ENCODE measurements at regions not wholly inside any gene's neighbourhood (a gene's known extent, or its start where the extent isn't known, plus 50 kb on each side); places are given as distances from the start of the nearest gene placed in this dataset.

DNA sequence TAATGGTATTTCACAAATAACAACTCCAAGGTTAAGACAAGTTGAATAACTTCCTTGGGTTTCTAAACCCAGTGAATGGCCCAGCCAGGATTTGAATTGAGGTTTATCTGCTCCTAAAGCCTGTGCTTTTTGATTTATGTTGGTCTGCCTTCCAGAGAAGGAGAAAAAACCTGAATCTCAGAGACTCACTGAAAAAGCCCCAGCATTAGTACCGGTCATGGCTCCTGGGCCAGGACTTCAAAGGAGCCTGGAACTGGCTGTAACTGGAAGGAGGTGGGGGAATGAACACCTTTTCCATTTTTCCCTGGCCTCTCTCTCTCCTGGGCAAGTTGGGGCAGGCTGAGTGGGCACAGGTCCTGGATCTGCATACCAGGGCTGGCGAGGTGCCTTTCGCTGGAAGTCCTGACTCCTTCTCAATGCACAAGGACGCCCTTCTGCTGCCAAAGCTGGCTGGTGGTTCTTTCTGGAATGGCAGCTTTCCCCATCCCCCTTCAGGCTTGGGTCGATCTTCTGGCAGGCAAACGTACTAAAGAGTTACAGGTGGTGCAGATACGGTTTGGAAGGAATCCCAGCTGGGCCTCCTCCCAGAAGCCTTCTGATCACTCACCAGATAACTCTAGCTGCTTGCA, 268.2 kb downstream of the PTEN start:
- H3K4me1 Mint-ChIP-seq (ENCODE audit: low read depth) = peaks cover 17% of the 10 kb centered on the region
- TF ChIP-seq, protein P1, sequence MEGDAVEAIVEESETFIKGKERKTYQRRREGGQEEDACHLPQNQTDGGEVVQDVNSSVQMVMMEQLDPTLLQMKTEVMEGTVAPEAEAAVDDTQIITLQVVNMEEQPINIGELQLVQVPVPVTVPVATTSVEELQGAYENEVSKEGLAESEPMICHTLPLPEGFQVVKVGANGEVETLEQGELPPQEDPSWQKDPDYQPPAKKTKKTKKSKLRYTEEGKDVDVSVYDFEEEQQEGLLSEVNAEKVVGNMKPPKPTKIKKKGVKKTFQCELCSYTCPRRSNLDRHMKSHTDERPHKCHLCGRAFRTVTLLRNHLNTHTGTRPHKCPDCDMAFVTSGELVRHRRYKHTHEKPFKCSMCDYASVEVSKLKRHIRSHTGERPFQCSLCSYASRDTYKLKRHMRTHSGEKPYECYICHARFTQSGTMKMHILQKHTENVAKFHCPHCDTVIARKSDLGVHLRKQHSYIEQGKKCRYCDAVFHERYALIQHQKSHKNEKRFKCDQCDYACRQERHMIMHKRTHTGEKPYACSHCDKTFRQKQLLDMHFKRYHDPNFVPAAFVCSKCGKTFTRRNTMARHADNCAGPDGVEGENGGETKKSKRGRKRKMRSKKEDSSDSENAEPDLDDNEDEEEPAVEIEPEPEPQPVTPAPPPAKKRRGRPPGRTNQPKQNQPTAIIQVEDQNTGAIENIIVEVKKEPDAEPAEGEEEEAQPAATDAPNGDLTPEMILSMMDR (IDR thresholded peaks at IDR 0.05) = no peak
- no peak overlapping the region for H3K27ac Mint-ChIP-seq
- no peak for DNase-seq
- no peak overlapping the region for H3K4me3 Mint-ChIP-seq
- no peaks in the 10 kb centered on the region for H3K9me3 Mint-ChIP-seq
- H3K36me3 Mint-ChIP-seq (ENCODE audit: low read depth) = no peaks in the 10 kb centered on the region
- H3K27me3 Mint-ChIP-seq (ENCODE audit: insufficient read depth) = no peaks in the 10 kb centered on the region

DNA sequence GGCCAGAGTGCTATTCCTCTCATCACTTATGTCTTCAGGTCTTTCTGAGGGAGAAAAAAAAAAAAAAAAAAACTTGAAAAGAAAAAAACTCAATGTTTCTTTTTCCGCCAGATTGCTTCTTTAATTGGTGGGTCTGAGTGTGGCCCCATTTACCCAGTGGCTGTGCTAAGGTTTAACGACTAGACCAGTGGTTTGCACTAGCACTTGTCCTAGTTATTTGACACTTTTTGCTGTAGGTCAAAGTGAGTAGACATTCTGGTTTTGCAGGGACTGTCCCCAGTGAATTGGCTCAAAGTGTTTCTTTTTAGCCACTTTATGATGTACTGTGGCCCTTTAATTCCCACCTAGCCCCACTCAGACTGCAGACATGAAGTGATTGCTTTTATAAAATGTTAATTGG, 273.3 kb downstream of the PTEN start:
- H3K9me3 Mint-ChIP-seq = no peaks in the 10 kb centered on the region
- TF ChIP-seq, protein P1 (IDR thresholded peaks at IDR 0.05) = no peak
- no peak overlapping the region for H3K27ac Mint-ChIP-seq
- no peak overlapping the region for H3K4me3 Mint-ChIP-seq
- DNase-seq = no peak
- H3K36me3 Mint-ChIP-seq (ENCODE audit: low read depth) = no peaks in the 10 kb centered on the region
- no peaks in the 10 kb centered on the region for H3K27me3 Mint-ChIP-seq (ENCODE audit: insufficient read depth)
- peaks cover 28% of the 10 kb centered on the region for H3K4me1 Mint-ChIP-seq (ENCODE audit: low read depth)

DNA sequence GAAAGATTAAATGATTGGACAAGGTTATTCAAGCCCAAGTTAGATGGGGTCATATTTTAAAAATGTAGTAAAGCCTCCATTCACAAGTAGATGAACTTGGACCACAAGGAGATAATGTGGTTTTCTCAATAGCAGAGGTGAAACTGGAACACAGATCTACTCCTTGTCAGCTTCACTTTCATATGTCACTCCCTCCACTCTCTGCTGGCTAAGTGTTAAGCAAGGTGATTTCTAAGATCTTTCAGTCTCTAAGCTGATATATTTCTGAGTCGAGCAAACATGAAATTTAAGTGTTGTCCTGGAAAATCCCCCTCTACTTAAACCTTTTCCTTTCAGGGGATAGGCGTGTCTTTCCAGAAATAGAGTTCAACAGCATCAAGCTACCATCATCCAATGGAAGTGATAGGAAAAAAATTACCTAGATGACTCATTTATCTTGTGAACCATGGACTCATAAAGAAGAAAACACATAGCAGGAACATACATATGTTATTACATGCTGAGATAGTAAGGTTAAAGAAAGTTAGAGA, 275.0 kb downstream of the PTEN start:
- H3K27me3 Mint-ChIP-seq (ENCODE audit: insufficient read depth) = no peaks in the 10 kb centered on the region

DNA sequence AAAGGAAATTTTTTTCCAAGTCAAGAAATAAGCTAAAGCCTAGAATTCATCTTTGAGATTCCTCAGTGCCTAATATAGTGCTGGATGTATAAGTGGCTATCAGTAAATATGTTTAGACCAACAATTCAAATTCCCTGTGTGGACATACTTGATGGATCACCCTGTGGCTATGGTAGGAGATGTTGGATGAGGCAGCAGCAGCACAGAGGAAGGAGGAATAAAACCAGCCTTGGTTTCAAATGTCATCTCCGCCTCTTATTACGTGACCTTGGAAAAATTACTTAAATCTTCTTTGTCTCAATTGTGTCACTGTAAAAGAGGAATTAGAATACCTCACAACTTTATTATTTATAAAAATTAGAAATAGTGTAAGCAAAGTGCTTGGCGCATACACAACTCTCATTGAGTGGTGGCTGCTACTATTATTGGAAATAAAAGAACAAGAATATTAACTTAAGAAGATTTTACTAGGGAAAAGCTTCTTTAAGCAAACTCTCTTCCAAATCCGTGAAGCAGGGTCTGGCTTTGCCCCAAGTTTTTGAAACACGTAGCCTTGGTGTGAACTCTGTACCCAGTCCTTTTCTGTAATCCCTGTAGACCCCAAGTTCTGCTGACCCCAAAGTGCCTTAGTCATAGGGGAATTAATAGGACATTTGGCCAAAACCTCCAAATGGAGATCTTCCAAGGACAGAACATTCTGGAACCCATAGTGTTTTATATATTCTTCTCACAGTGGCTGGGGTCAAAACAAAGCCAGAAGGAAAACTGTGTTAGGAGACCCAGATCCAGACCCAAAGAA, 283.8 kb downstream of the PTEN start:
- H3K27me3 Mint-ChIP-seq (ENCODE audit: insufficient read depth) = no peaks in the 10 kb centered on the region
- H3K4me1 Mint-ChIP-seq (ENCODE audit: low read depth) = peaks cover 38% of the 10 kb centered on the region
- TF ChIP-seq, protein P1 (IDR thresholded peaks at IDR 0.05) = no peak
- DNase-seq = no peak
- H3K4me3 Mint-ChIP-seq = no peak overlapping the region
- no peaks in the 10 kb centered on the region for H3K9me3 Mint-ChIP-seq
- H3K27ac Mint-ChIP-seq = no peak overlapping the region
- H3K36me3 Mint-ChIP-seq (ENCODE audit: low read depth) = no peaks in the 10 kb centered on the region

More for the DNA sequence above, 275.0 kb downstream of the PTEN start:
- no peak for DNase-seq
- H3K4me1 Mint-ChIP-seq (ENCODE audit: low read depth) = peaks cover 23% of the 10 kb centered on the region
- H3K27ac Mint-ChIP-seq = no peak overlapping the region
- H3K9me3 Mint-ChIP-seq = no peaks in the 10 kb centered on the region
- H3K36me3 Mint-ChIP-seq (ENCODE audit: low read depth) = no peaks in the 10 kb centered on the region
- no peak overlapping the region for H3K4me3 Mint-ChIP-seq
- TF ChIP-seq, protein P1 (IDR thresholded peaks at IDR 0.05) = no peak

DNA sequence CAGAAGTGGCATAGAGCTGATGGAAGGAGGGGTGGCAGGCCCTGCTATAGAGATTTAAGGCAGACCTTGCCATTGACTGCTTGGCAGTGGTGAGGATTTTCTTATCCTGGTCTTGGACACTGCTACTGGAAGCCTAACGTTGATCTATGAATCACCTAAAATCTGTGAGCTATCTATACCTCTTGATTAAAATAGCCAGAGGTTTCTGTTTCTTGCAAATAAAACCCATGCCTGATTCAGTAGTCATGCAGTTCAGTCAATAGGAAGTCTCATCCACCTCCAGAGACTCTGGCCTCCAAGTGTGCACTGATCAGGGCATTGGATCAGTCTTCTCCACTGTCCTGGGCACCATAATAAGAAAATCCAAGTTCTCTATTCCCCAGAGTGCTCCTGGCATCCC, 286.5 kb downstream of the PTEN start:
- TF ChIP-seq, protein P1 (IDR thresholded peaks at IDR 0.05) = no peak
- peak; percentile 60 for DNase-seq
- Mint-ChIP-seq H3K4me1 (ENCODE audit: low read depth) (peaks cover 65% of the 10 kb centered on the region), H3K36me3 (ENCODE audit: low read depth) (no peaks in the 10 kb centered on the region), H3K27me3 (ENCODE audit: insufficient read depth) (no peaks in the 10 kb centered on the region; the same call in 1 of the 2 replicates), H3K9me3 (no peaks in the 10 kb centered on the region), H3K27ac (peak overlapping the region; percentile 93), H3K4me3 (peak overlapping the region; percentile 65)
